HG02642 (cell line): ENCODE measurements at regions not wholly inside any gene's neighbourhood (a gene's known extent, or its start where the extent isn't known, plus 50 kb on each side); places are given as distances from the start of the nearest gene placed in this dataset.

Experiments used
- ATAC-seq: cut with Tn5 transposase; IDR thresholded peaks from one replicate; pipeline ENCODE4 v1.9.1; 2021; ENCODE audit warnings: mild to moderate bottlenecking; ENCODE audit not compliant: unreplicated experiment, poor library complexity

DNA sequence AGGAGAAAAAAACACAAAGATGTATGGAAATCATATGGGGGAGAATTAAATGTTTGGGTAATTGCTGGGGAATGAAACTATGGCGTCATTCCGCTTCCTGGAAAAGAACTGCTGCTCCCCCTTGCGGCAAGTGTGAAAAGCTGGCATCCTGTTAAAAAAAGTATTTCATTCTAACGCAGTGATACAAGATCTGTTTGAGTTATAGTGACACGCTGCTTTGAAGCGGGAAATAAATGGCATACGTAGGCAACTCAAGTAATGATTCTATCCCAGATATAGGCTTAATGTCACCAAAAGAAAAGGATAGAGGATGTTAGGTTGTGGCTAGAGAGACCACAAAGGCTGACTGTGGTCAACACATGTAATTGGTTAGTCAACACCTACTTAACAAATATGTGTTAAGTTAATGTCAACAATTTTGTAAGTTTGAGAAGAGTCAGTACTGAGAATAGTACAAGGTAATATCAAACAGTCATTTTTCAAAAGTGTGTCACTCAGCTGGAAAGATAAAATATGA lies 70.2 kb upstream of the ALDH1A1 start:
- ATAC-seq = peak; percentile 73

- ATAC-seq = no peak
Measured at GRCh38 chr9:73022353-73022752, 69.5 kb upstream of the ALDH1A1 start.

GRCh38 chr9:73020877-73021276 lies 68.0 kb upstream of the ALDH1A1 start:
- no peak for ATAC-seq

DNA sequence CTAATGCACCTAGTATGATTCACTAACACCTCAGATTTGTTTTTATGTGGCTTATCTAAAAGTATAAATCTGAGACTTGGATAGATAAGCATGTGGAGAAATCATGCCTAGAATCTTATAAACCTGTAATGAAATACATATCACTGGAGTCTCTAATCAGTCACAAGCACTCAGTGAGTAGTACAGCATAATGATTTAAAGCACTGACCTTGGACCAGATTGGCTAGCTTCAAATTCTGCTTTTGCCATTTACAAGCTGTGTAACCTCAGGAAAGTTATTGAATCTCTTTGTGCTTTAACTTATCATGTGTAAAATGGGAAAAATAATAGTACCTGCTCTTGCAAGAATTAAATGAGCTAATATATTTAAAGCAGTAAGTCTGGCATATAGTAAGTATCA lies 61.2 kb upstream of the ALDH1A1 start:
- no peak for ATAC-seq

- no peak for ATAC-seq
Measured at GRCh38 chr9:73011956-73012355, 59.1 kb upstream of the ALDH1A1 start.

- no peak for ATAC-seq
Measured at GRCh38 chr9:73011181-73011750, 58.4 kb upstream of the ALDH1A1 start.

- ATAC-seq = no peak
Measured at GRCh38 chr9:73009649-73010288, 56.9 kb upstream of the ALDH1A1 start.

DNA sequence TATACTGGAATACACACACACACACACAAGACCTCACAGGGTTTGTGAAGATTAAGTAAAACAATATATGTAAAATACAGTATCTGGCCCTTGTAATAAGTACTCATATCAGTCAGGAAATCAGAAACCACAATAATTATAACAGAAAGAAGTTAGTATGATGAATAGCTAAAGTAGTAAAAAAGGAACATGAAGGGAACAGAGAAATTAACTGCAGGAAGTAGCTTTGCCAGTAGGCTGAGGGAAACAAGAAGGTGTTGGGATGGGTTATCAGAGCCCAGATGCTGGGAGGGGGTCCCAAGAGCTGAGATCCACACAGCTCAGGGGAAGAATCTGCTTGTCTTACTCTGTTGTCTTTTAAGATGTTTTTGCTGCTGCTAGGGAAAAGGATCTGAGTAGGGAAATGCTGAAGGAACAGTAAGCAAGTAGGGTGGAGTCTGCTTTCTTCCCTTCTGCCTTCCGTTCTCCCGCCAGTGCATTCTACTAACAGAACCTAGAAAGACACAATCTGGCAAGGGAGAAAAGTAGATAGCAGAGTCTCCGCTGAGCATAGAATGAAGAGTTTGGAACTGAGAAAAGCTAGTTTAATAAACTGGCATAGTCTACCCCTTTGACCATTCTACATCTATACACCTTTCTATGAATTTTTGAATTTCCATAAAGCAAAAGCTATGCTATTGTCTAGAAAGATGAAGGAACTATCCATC lies 55.3 kb upstream of the ALDH1A1 start:
- no peak for ATAC-seq

- no peak for ATAC-seq
Measured at GRCh38 chr9:73006986-73007385, 54.1 kb upstream of the ALDH1A1 start.
